MCF 10A (cell line): ENCODE measurements at regions not wholly inside any gene's neighbourhood (a gene's known extent, or its start where the extent isn't known, plus 50 kb on each side); places are given as distances from the start of the nearest gene placed in this dataset.
"Not testable (repeated sequence)": the region's sequence is repeated elsewhere in the genome, so short reads cannot be mapped to it uniquely, and the experiment has no call there.

Experiments
- BruUV-seq: library from RNA; stranded (reverse); fragments of 400-500 nt; replicated peaks from 2 replicates; lab custom pipeline; 2021; lab: Mats Ljungman, UMichigan
- CTCF ChIA-PET: fragments of 300-600 bp; sonication (Branson Sonifier 250); formaldehyde crosslinking; extraction: SDS; loops from one replicate; lab custom pipeline; 2021; ENCODE audit warnings: antibody characterized with exemption, inconsistent platforms; lab: Yijun Ruan, JAX
- POLR2A ChIA-PET: fragments of 300-600, 350-650 bp; sonication (Branson Sonifier 250); formaldehyde crosslinking; extraction: SDS; loops from one replicate; lab custom pipeline; 2020; ENCODE audit warnings: antibody characterized with exemption, inconsistent platforms; lab: Yijun Ruan, JAX
- DNase-seq: peaks from one replicate; pipeline ENCODE4 v3.0.0-alpha.2; 2018; ENCODE audit not compliant: unreplicated experiment
- H3K27ac Mint-ChIP-seq: one replicate; pipeline ENCODE4 v1.8.0; 2022; ENCODE audit warnings: mild to moderate bottlenecking, low read depth, mixed read lengths; ENCODE audit not compliant: unreplicated experiment
- H3K27me3 Mint-ChIP-seq: one replicate; pipeline ENCODE4 v1.8.0; 2022; ENCODE audit warnings: mixed read lengths; ENCODE audit not compliant: insufficient read depth, unreplicated experiment
- H3K36me3 Mint-ChIP-seq: one replicate; pipeline ENCODE4 v1.8.0; 2022; ENCODE audit warnings: mild to moderate bottlenecking, moderate library complexity, mixed read lengths; ENCODE audit not compliant: insufficient read depth, unreplicated experiment
- H3K4me1 Mint-ChIP-seq: one replicate; pipeline ENCODE4 v1.8.0; 2022; ENCODE audit warnings: mixed read lengths; ENCODE audit not compliant: insufficient read depth, unreplicated experiment
- H3K4me3 Mint-ChIP-seq: one replicate; pipeline ENCODE4 v1.8.0; 2022; ENCODE audit warnings: mild to moderate bottlenecking, moderate library complexity, mixed read lengths; ENCODE audit not compliant: unreplicated experiment
- H3K9me3 Mint-ChIP-seq: one replicate; pipeline ENCODE4 v1.8.0; 2022; ENCODE audit warnings: mixed read lengths; ENCODE audit not compliant: unreplicated experiment
- CTCF ChIP-seq: fragments of 200-600 bp; IDR thresholded peaks from one replicate; pipeline ENCODE4 v1.8.0; 2022; ENCODE audit warnings: antibody characterized with exemption, mild to moderate bottlenecking; ENCODE audit not compliant: unreplicated experiment
- intact Hi-C: fragments of 100-400 bp; cut with micrococcal nuclease; formaldehyde crosslinking; loops from 2 replicates; pipeline ENCODE4 v1.14.1; 2022

DNA sequence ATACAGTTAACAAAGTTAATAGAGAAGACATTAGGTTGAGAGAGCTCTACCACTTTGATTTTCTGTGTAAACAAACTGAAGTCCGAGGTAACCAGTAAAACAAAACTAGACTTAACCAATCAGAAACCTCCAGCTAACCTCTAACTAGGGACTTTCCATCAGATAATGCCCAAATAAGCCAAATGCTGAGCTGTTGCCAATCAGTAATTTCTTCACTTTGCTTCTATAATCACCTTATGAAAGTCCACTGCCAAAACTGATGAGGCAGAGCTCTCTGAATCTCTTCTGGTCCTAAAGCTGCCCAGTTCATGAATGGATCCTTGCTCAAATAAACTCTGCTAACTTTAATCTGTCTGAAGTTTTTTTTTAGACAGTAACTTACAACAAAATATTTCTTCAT lies 448.0 kb upstream of the NECTIN3 start:
- no peak overlapping the region for H3K27ac Mint-ChIP-seq
- DNase-seq: peak; percentile 1
- no peaks in the 10 kb centered on the region for H3K4me1 Mint-ChIP-seq

GRCh38 chr3:110624576-110624975 lies 447.0 kb upstream of the NECTIN3 start:
- peaks cover 8% of the 10 kb centered on the region for H3K9me3 Mint-ChIP-seq
- no peak overlapping the region for H3K4me3 Mint-ChIP-seq
- no peaks in the 10 kb centered on the region for H3K4me1 Mint-ChIP-seq
- H3K27ac Mint-ChIP-seq: no peak overlapping the region
- DNase-seq: no peak
- POLR2A ChIA-PET: interaction anchor here (0.6 kb wide), 1 partner anchor 262 kb away, joined by 3 read pairs; no protein-coding TSS in a partner anchor
- CTCF ChIA-PET: no interaction called here
- no peaks in the 10 kb centered on the region for H3K36me3 Mint-ChIP-seq
- intact Hi-C loops: no loop called here
- no peaks in the 10 kb centered on the region for H3K27me3 Mint-ChIP-seq
- TF ChIP-seq CTCF: no peak
- BruUV-seq: no TSS peak

More for the DNA sequence above, 448.0 kb upstream of the NECTIN3 start:
- Mint-ChIP-seq H3K4me3 (no peak overlapping the region), H3K36me3 (no peaks in the 10 kb centered on the region), H3K27me3 (no peaks in the 10 kb centered on the region), H3K9me3 (peaks cover 8% of the 10 kb centered on the region)
- ChIA-PET POLR2A (no interaction called here), CTCF (no interaction called here)
- no peak for TF ChIP-seq CTCF
- intact Hi-C loops: no loop called here
- BruUV-seq: no TSS peak

GRCh38 chr3:110625201-110625747 lies 446.3 kb upstream of the NECTIN3 start:
- H3K36me3 Mint-ChIP-seq: no peaks in the 10 kb centered on the region

DNA sequence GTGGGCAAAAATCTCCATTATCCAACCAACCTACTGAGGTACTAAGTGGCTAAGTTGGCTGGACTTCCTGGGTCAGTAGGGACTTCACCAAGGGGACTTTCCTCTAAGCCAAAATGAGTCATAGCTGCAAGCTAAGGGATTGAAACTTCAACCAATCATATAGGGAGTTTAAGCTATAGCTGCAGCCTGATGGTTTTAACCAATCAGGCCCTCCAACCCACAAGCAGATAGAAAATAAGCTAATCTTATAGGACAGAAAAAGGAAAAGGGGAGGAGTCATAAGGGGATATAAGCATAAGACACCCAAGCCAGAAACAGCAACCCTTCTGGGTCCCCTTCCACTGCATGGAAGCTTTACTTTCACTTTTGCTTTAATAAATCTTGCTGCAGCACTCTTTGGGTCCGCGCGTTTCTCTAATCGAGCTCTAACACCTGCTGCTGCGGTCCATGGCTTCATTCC lies 444.9 kb upstream of the NECTIN3 start:
- H3K9me3 Mint-ChIP-seq, intact Hi-C loops, H3K4me3 Mint-ChIP-seq, H3K4me1 Mint-ChIP-seq, H3K27me3 Mint-ChIP-seq, POLR2A ChIA-PET, H3K27ac Mint-ChIP-seq, H3K36me3 Mint-ChIP-seq, BruUV-seq: not testable (repeated sequence)
- CTCF ChIA-PET: interaction anchor here (0.6 kb wide), 1 partner anchor 452 kb away, joined by 3 read pairs; no protein-coding TSS in a partner anchor
- DNase-seq: peak; percentile 8

More at GRCh38 chr3:110625201-110625747, 446.3 kb upstream of the NECTIN3 start:
- no TSS peak for BruUV-seq
- H3K27ac Mint-ChIP-seq: no peak overlapping the region
- no peak for DNase-seq
- no peak for TF ChIP-seq CTCF
- H3K27me3 Mint-ChIP-seq: no peaks in the 10 kb centered on the region
- no peak overlapping the region for H3K4me3 Mint-ChIP-seq
- POLR2A ChIA-PET: no interaction called here
- peaks cover 8% of the 10 kb centered on the region for H3K9me3 Mint-ChIP-seq
- CTCF ChIA-PET: no interaction called here
- intact Hi-C loops: no loop called here
- no peaks in the 10 kb centered on the region for H3K4me1 Mint-ChIP-seq
